T-helper 2 cell treated with Interferon-gamma antibody and Interleukin-4, amounts not matched to agents 100 ng/mL and 5 ng/mL, for 36 hours (primary cell): ENCODE measurements at regions not wholly inside any gene's neighbourhood (a gene's known extent, or its start where the extent isn't known, plus 50 kb on each side); places are given as distances from the start of the nearest gene placed in this dataset.
"Not testable (repeated sequence)": the region's sequence is repeated elsewhere in the genome, so short reads cannot be mapped to it uniquely, and the experiment has no call there.

Experiments used
- intact Hi-C: fragments of 100-400 bp; cut with micrococcal nuclease; formaldehyde crosslinking; loops from one replicate; pipeline ENCODE4 v1.15.1; 2023

- intact Hi-C loops: no loop called here
These were observed 580.0 kb upstream of the ARRDC3 start for GRCh38 chr5:91963166-91963565.

- intact Hi-C loops: no loop called here
These were observed 574.5 kb upstream of the ARRDC3 start for GRCh38 chr5:91957666-91958065.

- intact Hi-C loops: no loop called here
These were observed 573.6 kb upstream of the ARRDC3 start for GRCh38 chr5:91956738-91957137.

- intact Hi-C loops: no loop called here
These were observed 572.5 kb upstream of the ARRDC3 start for GRCh38 chr5:91955610-91956009.

GRCh38 chr5:91954136-91954535 lies 571.0 kb upstream of the ARRDC3 start:
- intact Hi-C loops: no loop called here

GRCh38 chr5:91950328-91950727 lies 567.2 kb upstream of the ARRDC3 start:
- intact Hi-C loops: no loop called here

GRCh38 chr5:91946870-91947269 lies 563.8 kb upstream of the ARRDC3 start:
- intact Hi-C loops: no loop called here

- intact Hi-C loops: no loop called here
These were observed 558.5 kb upstream of the ARRDC3 start for GRCh38 chr5:91941588-91941987.

- intact Hi-C loops: no loop called here
These were observed 555.3 kb upstream of the ARRDC3 start for GRCh38 chr5:91938441-91938840.

- intact Hi-C loops: no loop called here
These were observed 554.0 kb upstream of the ARRDC3 start for GRCh38 chr5:91937121-91937520.

GRCh38 chr5:91929522-91929817 lies 546.4 kb upstream of the ARRDC3 start:
- intact Hi-C loops: loop anchor here (5.0 kb wide), 1 partner anchor 1873 kb away; no protein-coding TSS in a partner anchor

- intact Hi-C loops: loop anchor here (5.0 kb wide), 1 partner anchor 1873 kb away; no protein-coding TSS in a partner anchor
These were observed 545.8 kb upstream of the ARRDC3 start for GRCh38 chr5:91928754-91929521.

- intact Hi-C loops: loop anchor here (5.0 kb wide), 1 partner anchor 1875 kb away; no protein-coding TSS in a partner anchor
These were observed 544.3 kb upstream of the ARRDC3 start for GRCh38 chr5:91927439-91927838.

- intact Hi-C loops: loop anchor here (5.0 kb wide), 1 partner anchor 1877 kb away; no protein-coding TSS in a partner anchor
These were observed 542.1 kb upstream of the ARRDC3 start for GRCh38 chr5:91925249-91925648.

- intact Hi-C loops: not testable (repeated sequence)
These were observed 534.1 kb upstream of the ARRDC3 start for GRCh38 chr5:91917037-91917814.

- intact Hi-C loops: no loop called here
These were observed 527.5 kb upstream of the ARRDC3 start for GRCh38 chr5:91910655-91911054.

- intact Hi-C loops: no loop called here
These were observed 527.1 kb upstream of the ARRDC3 start for GRCh38 chr5:91910247-91910646.

GRCh38 chr5:91906494-91906893 lies 523.4 kb upstream of the ARRDC3 start:
- intact Hi-C loops: no loop called here

- intact Hi-C loops: no loop called here
These were observed 522.9 kb upstream of the ARRDC3 start for GRCh38 chr5:91906027-91906426.

- intact Hi-C loops: no loop called here
These were observed 515.8 kb upstream of the ARRDC3 start for GRCh38 chr5:91898898-91899297.

- intact Hi-C loops: no loop called here
These were observed 514.9 kb upstream of the ARRDC3 start for GRCh38 chr5:91898019-91898418.

- intact Hi-C loops: no loop called here
These were observed 505.7 kb upstream of the ARRDC3 start for GRCh38 chr5:91888810-91889209.
